Duodenal mucosa (tissue), 2 donors: ENCODE measurements at regions not wholly inside any gene's neighbourhood (a gene's known extent, or its start where the extent isn't known, plus 50 kb on each side); places are given as distances from the start of the nearest gene placed in this dataset.

ENCODE experiments used
- H3K27ac ChIP-seq: one replicate; pipeline ENCODE4 v1.7.0; 2013; ENCODE audit warnings: low read depth, low read length
- H3K27me3 ChIP-seq, 2 donors: one replicate each; pipeline ENCODE4 v1.7.0; 2013; ENCODE audit warnings: low read length in 2 of 2, control low read depth in 1 of 2; ENCODE audit not compliant: insufficient read depth in 2 of 2, control insufficient read depth in 1 of 2
- H3K36me3 ChIP-seq, 2 donors: one replicate each; pipeline ENCODE4 v1.7.0; 2013; ENCODE audit warnings: low read length in 2 of 2, control low read depth in 1 of 2; ENCODE audit not compliant: insufficient read depth in 2 of 2, control insufficient read depth in 1 of 2
- H3K4me1 ChIP-seq, 2 donors: one replicate each; pipeline ENCODE4 v1.7.0; 2013; ENCODE audit warnings: low read length in 2 of 2, control low read depth in 1 of 2; ENCODE audit not compliant: insufficient read depth in 2 of 2, control insufficient read depth in 1 of 2
- H3K4me3 ChIP-seq, 2 donors: one replicate each; pipeline ENCODE4 v1.7.0; 2013; ENCODE audit warnings: low read length in 2 of 2, low read depth in 1 of 2
- H3K9ac ChIP-seq, 2 donors: one replicate each; pipeline ENCODE4 v1.7.0; 2013; ENCODE audit warnings: low read length in 2 of 2, low read depth in 1 of 2
- H3K9me3 ChIP-seq, 2 donors: one replicate each; pipeline ENCODE4 v1.7.0; 2013; ENCODE audit warnings: low read length in 2 of 2, control low read depth in 1 of 2; ENCODE audit not compliant: control insufficient read depth in 1 of 2

DNA sequence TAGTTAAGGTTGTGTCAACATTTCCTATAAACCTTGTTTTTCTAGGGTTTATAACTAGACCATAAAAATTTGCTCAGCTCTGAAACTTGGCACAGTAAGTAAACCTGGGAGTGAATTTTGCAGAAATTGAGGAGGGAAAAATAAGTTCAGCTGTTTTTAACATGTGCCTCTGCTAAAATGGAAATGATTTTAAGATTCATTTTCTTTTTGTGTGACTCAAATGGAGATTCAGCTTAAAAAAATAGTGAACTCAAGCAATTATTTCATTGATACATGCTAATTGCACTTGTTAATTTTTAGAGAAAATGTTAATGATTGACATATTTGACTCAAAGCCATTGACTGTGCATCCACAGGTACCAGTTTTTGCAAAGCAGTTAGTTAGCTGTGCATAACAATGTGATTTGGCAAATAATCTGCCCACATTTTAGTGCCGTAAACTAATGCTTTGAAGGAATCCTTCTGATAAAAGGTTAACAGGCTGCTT lies 68.5 kb upstream of the ZNF438 start:
- H3K4me3 ChIP-seq: no peak overlapping the region

DNA sequence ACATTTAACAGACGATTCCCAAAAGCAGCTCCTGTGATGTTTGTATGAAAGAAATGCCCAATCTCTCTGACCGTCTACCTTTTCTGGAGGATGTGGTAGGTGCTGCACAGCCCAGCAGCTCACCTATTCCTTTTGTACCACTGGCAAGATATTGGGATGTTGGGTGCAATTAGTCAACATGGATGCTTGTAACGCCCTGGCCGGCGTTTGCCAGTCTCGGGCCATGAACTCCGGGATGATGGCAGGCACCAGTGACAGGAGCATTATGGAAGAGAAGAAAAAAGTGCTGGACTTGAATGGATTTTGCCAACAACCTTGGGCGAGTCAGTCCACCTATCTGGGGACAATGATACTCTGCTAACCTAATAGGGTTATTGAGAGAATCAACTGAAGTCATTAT lies 69.0 kb upstream of the ZNF438 start:
- H3K4me3 ChIP-seq: no peak overlapping the region
- no peaks in the 10 kb centered on the region for H3K36me3 ChIP-seq
- H3K27me3 ChIP-seq: no peaks in the 10 kb centered on the region
- H3K9ac ChIP-seq: no peak overlapping the region
- peaks cover 0 to 5% of the 10 kb centered on the region in 2 donors for H3K4me1 ChIP-seq
- H3K9me3 ChIP-seq: no peaks in the 10 kb centered on the region
- H3K27ac ChIP-seq: no peak overlapping the region

More for the DNA sequence above, 68.5 kb upstream of the ZNF438 start:
- H3K27me3 ChIP-seq: no peaks in the 10 kb centered on the region
- H3K9me3 ChIP-seq: no peaks in the 10 kb centered on the region
- H3K4me1 ChIP-seq: peaks cover 0 to 5% of the 10 kb centered on the region in 2 donors
- no peak overlapping the region for H3K27ac ChIP-seq
- no peak overlapping the region for H3K9ac ChIP-seq
- no peaks in the 10 kb centered on the region for H3K36me3 ChIP-seq

DNA sequence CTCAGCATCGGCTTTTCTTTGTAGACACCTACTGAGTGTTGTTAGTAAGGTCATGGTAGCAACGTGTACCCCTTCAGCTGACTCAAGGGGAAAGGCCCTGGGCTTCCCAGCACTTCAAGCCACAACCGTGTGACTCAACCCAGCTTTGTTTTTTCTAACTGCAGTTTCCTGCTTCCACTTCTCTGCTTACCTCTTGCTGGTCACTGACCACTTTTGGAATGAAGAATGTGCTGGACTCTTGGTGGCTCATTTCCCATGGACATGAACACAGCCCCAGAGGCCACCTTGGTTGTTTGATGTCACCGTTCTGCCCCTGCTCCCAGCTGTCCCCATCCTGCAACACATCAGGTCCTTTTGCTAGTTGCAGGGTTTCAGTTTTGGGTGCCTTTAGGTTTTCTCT lies 69.5 kb upstream of the ZNF438 start:
- Histone ChIP-seq H3K9me3 (no peaks in the 10 kb centered on the region), H3K27me3 (no peaks in the 10 kb centered on the region), H3K4me1 (peaks cover 0 to 5% of the 10 kb centered on the region in 2 donors), H3K36me3 (no peaks in the 10 kb centered on the region), H3K9ac (no peak overlapping the region), H3K4me3 (no peak overlapping the region), H3K27ac (no peak overlapping the region)

DNA sequence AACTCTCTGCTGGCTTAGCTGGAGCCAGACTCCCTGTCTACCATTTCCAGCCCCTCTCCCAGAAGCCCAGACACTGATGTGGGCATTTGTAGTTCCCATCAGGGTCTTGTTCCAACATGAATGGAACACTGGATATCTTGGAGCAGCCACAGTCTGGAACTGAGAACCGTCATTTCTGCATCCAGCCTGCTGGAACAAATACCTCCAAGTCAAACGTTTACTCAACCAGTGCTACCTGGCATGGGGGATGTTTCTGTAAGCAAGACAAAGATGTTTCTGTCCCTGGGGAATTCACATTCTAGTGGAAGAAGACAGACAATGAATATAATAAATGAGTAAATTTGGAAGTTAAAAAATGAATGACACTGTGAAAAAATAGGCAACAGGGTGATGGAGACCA lies 70.8 kb upstream of the ZNF438 start:
- H3K9me3 ChIP-seq: no peaks in the 10 kb centered on the region
- H3K4me3 ChIP-seq: no peak overlapping the region
- H3K27me3 ChIP-seq: no peaks in the 10 kb centered on the region
- no peak overlapping the region for H3K9ac ChIP-seq
- H3K27ac ChIP-seq: no peak overlapping the region
- H3K36me3 ChIP-seq: no peaks in the 10 kb centered on the region
- H3K4me1 ChIP-seq: peaks cover 0 to 5% of the 10 kb centered on the region in 2 donors

DNA sequence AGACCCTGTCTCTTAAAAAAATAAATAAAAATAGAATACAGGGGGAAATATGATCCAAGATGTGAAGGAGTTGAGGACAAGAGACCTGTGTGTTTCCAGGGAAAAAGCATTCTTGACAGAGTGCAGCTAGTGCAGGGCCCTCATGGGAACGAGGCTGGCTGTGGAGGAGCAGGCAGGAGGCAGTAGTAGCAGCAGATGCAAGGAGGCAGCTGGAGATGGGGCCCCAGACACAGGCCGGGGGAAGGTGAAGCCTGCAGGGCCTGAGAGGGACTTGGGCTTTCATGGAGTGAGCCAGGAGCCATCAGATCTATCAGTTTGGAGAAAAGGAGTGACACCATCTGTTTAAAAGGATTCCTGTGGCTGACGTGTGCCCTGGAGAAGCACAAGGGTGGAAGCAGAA lies 71.4 kb upstream of the ZNF438 start:
- no peaks in the 10 kb centered on the region for H3K9me3 ChIP-seq
- no peak overlapping the region for H3K27ac ChIP-seq
- H3K9ac ChIP-seq: no peak overlapping the region
- H3K4me1 ChIP-seq: peaks cover 0 to 5% of the 10 kb centered on the region in 2 donors
- H3K36me3 ChIP-seq: no peaks in the 10 kb centered on the region
- H3K4me3 ChIP-seq: no peak overlapping the region
- no peaks in the 10 kb centered on the region for H3K27me3 ChIP-seq

DNA sequence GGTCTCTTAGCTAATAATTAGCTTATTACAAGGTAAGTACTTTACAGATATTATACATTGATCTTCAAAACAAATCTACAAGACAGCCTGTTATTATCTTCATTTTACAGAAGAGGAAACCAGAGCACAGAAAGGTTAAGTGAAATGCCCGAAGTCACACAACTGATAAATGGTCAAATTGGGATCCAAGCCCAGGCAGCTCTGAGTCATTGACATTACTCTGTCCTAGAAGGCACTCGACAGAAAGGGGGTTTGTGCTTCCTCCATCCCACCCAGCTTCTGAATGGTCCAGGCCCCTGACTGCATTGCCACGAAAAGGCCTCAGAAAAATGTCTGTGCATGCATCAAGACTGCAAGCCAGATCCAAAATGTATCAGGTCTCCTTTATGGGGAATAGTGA lies 81.3 kb upstream of the ZNF438 start:
- Histone ChIP-seq H3K4me3 (no peak overlapping the region), H3K36me3 (no peaks in the 10 kb centered on the region), H3K9ac (no peak overlapping the region), H3K27me3 (no peaks in the 10 kb centered on the region), H3K27ac (no peak overlapping the region), H3K9me3 (no peaks in the 10 kb centered on the region), H3K4me1 (no peaks in the 10 kb centered on the region)

DNA sequence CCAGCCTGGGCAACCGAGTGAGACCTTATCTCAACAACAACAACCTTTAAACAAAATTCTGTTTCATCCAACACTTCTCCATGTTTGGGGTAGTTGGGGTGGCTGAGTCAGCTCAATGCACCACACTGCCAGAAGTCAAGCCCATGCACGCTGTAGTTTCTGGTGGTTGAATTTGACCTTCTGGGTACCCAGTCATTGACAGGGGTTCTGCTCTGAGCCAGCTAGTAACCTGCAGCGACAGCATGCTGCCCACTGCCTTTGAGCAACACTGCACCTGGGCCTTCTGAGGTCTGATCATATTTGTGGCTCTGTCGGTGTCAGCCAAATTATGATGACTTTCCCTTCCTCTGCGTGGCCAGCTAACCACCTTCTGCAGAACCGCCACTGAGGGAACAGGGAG lies 84.6 kb upstream of the ZNF438 start:
- H3K27ac ChIP-seq: no peak overlapping the region
- H3K36me3 ChIP-seq: no peaks in the 10 kb centered on the region
- no peak overlapping the region for H3K9ac ChIP-seq
- no peaks in the 10 kb centered on the region for H3K4me1 ChIP-seq
- no peaks in the 10 kb centered on the region for H3K27me3 ChIP-seq
- no peaks in the 10 kb centered on the region for H3K9me3 ChIP-seq
- no peak overlapping the region for H3K4me3 ChIP-seq

DNA sequence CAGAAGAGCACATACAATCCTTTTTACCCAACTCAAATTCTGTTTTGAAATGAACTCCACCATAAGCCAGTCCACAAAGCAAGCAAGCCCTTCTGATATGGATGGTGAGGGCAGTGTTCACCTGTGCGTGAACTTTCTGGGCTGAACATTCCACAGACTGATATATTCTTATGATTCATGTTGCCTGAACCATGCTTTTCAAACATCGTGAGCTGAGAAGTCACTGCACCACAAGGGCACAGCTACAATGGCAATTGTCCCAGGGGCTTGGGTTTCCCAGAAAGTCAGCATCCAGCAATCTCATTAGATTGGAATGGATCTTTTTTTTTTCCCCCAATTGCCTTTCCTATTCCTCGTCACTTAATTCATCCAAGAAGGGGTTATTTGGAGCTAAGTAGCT lies 86.9 kb upstream of the ZNF438 start:
- Histone ChIP-seq H3K9me3 (no peaks in the 10 kb centered on the region), H3K4me1 (no peaks in the 10 kb centered on the region), H3K4me3 (no peak overlapping the region), H3K9ac (no peak overlapping the region), H3K27ac (no peak overlapping the region), H3K27me3 (no peaks in the 10 kb centered on the region), H3K36me3 (no peaks in the 10 kb centered on the region)

DNA sequence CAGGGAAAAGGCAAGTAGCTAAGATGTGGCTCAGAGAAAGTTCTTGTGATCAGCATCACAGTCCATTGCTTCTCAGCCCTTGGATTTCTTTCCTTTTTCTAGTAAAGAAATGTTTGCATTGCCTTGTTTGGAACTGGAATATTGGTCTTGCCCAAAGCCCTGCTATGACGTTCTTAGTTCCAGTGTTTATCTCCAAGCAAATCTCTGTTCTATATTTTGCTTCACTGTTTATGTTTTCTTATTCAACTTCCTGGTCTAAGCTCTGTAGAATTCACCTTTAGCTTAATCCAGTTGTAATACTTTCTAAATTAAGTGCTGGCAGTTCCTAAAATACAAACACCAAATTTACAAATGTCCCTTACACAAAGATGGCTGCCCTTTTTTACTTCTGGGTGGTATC lies 88.7 kb upstream of the ZNF438 start:
- H3K27me3 ChIP-seq: peaks cover 0 to 2% of the 10 kb centered on the region in 2 donors
- no peak overlapping the region for H3K4me3 ChIP-seq
- H3K9ac ChIP-seq: no peak overlapping the region
- no peak overlapping the region for H3K27ac ChIP-seq
- H3K9me3 ChIP-seq: no peaks in the 10 kb centered on the region
- no peaks in the 10 kb centered on the region for H3K4me1 ChIP-seq
- no peaks in the 10 kb centered on the region for H3K36me3 ChIP-seq

DNA sequence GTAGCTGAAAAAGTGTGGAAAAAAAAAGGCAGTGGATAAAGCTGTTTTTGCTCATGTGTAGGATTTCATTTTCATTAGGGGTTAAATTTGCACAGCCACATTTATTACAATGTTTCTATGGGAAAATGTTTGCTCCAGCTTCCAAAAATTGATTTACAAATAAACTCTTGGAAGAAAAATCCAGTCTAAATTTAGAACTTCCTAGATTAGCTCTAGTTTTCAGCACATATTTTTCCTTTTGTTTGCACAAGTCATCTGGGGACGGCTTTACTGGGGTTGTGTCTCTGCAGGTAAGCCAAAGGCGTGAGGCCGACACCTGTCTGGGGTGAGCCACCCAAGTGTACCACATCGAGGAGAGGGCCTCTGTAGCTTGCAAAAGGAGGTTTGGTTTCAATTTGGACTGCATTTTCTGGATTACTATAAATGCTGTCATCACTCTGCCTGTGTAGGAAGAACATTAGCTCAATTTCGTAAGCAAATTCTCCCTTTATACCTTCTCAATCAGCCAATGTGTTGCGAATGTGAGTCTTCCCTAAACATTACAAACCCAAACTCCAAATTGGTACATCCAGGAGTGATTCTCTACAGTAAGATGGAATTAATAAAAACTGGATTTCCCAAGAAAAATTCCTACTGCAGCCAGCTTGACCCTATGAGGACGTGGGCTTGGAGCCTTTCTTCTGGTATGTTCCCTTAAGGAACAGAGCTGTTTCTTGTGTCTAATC lies 89.5 kb upstream of the ZNF438 start:
- H3K27ac ChIP-seq: no peak overlapping the region
- no peaks in the 10 kb centered on the region for H3K9me3 ChIP-seq
- H3K4me3 ChIP-seq: no peak overlapping the region
- H3K9ac ChIP-seq: no peak overlapping the region
- peaks cover 0 to 2% of the 10 kb centered on the region in 2 donors for H3K27me3 ChIP-seq
- H3K4me1 ChIP-seq: no peaks in the 10 kb centered on the region
- no peaks in the 10 kb centered on the region for H3K36me3 ChIP-seq
